HG03521 (cell line): ENCODE measurements at regions not wholly inside any gene's neighbourhood (a gene's known extent, or its start where the extent isn't known, plus 50 kb on each side); places are given as distances from the start of the nearest gene placed in this dataset.
"Not testable (repeated sequence)": the region's sequence is repeated elsewhere in the genome, so short reads cannot be mapped to it uniquely, and the experiment has no call there.

ENCODE experiments used
- ATAC-seq: cut with Tn5 transposase; IDR thresholded peaks from one replicate; pipeline ENCODE4 v1.9.1; 2021; ENCODE audit warnings: mild to moderate bottlenecking, moderate library complexity; ENCODE audit not compliant: unreplicated experiment

DNA sequence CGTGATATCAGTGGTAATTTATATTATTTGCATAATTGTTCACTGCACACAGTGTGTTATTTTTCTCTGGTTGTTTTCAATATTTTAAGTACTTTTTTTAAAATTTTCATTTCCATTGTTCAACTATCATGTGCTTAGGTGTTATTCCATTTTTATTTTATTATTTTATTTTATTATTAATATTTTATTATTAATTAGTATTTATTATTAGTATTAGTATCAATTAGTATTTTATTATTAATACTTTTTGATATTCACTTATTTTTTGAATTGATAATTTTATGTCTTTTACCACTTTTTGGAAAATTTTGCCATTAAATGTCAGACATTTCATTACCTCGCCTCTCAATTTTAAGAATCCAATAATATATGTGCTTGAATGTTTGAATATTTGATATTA, 593.8 kb upstream of the GRM3 start:
- ATAC-seq, result no peak

DNA sequence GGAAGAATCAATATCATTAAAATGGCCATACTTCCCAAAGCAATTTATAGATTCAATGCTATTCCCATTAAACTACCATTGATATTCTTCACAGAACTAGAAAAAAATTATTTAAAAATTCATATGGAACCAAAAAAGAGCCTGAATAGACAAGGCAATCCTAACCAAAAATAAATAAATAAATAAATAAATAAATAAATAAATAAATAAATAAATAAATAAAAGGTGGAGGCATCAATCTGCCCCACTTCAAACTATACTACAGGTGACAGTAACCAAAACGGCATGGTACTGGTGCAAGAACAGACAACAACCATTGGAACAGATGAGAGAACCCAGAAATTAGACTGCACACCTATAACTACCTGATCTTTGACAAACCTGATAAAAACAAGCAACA, 598.5 kb upstream of the GRM3 start:
- not testable (repeated sequence) for ATAC-seq

DNA sequence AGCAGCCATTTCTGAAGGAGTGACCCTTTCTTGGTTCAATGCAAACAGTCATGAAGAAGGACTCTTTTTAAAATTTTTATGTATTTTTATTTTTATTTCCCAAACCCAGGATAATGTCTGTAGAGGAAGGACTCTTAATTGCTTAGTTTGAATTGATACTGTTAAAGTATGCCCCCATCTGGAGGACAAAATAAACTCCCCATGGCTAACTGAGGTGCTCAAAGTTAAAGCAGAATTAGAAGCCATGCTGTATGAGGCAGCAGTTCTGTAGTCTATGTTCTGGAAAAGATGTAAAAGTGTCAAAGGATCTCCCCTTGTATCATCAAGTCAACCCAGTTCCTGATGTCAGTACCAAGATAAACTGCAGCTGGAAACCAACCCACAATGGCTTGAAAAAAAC, 617.9 kb upstream of the GRM3 start:
- no peak for ATAC-seq

DNA sequence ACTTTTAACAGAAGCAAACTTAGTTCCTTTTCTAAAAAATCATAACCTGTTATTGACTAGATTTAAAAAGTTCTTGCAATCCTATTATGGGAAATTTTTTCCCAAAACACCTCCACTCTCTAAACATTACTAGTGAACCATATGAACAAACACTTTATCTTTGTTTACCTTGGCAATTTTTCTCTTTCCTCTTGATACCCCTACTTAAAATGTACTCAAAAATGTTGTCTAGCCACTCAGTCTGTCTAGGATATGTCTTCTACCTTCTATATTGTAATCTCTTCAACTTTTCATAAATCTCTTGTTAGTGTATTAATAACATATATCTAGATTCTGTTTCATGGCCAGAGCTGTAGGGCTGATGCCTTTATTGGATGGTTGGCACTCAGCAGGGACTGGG, 630.0 kb upstream of the GRM3 start:
- no peak for ATAC-seq

DNA sequence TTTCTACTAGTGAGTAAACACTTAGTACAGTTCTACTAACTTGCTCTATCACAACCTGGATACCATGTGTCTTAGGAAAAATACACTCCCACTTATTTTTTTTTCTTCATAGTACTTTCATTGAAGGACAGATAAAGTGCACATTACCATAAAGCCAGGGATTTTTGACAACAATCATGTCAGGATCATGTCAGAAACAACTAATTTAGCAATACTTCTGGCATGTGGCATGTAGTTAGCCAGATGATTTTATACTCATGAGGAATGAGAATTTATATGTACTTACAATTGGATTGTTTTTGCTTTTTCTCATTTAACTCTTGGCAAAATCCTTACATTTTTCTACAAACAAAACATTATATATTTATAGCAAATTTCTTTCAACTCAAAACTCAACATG, 630.7 kb upstream of the GRM3 start:
- ATAC-seq, result no peak

DNA sequence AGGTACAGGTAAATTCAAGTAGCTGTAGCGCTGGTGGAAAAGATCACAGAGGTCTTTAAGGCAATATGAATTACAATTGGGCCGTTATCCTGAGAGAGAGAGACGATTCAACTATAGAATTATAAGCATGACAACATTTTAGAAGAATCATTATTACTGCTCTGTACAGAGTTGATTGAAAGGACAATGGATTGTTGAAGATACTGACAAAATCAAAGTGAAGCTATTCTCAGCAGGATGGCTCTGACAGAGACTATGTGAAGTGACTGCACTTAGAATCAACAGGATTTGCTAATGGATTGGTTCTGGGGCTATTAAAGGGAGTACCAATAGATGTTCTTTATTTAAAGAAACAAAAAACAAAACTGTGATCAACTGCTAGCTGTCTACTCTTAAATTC, 634.8 kb upstream of the GRM3 start:
- no peak for ATAC-seq

DNA sequence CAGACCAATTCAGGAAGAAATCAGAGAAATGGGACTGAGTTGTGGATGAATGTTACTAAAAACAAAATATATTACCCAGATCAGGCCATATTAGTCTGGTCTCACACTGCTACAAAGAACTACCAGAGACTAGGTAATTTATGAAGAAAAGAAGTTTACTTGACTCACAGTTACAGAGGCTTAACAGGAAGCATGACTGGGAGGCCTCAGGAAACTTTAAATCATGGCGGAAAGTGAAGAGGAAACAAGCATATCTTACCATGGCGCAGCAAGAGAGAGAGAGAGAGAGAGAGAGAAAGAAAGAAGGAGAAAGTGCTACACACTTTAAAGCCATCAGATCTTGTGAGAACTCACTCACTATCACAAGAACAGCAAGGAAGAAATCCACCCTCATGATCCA, 636.8 kb upstream of the GRM3 start:
- ATAC-seq, result no peak

DNA sequence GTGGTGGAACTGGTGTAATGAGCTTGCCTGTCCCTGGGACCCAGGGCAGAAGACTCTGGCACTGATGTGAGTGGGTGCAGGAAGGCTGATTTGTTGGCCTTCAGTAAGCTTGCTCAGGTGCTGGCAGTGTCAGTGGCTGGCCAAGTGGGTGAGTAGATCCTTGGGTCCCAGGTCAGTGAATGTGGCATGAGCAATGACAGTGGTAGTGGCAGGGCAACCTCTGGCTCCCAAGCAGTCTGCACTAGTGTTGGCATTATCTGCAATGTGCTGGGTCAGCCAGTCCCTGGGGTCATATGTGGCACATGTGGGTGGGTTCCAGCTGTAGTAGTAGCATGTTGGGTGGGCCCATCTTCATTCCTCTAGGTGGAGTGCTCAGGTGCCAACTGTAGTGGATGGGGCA, 640.9 kb upstream of the GRM3 start:
- ATAC-seq, result no peak

DNA sequence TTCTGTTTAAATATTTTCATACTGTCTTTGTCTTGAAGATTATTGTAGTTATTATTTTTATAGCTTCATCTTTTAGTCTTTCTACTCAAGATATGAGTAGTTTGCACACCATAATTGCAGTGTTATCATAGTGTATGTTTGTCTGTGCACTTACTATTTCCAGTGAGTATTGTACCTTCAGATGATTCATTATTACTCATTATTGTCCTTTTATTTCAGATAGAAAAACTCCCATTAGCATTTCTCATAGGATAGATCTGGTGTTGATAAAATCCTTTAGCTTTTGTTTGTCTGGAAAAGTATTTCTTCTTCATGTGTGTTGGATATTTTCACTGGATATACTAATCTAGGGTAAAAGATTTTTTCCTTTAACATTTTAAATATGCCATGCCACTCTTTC, 646.2 kb upstream of the GRM3 start:
- ATAC-seq, result no peak

DNA sequence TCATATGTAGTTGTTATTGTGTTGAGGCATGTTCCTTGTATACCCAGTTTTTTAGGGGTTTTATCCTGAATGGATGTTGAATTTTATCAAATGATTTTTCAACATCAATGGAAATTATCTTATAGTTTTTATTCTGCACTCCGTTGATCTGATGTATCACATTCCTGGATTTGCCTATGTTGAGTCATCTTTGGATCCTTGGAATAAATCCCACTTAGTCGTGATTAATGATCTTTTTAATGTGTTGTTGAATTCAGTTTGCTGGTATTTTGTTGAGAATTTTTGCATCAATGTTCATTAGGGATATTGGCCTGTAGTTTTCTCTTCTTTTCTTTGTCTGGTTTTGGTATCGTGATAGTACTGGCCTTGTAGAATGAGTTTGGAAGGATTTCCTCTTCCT, 648.6 kb upstream of the GRM3 start:
- no peak for ATAC-seq

DNA sequence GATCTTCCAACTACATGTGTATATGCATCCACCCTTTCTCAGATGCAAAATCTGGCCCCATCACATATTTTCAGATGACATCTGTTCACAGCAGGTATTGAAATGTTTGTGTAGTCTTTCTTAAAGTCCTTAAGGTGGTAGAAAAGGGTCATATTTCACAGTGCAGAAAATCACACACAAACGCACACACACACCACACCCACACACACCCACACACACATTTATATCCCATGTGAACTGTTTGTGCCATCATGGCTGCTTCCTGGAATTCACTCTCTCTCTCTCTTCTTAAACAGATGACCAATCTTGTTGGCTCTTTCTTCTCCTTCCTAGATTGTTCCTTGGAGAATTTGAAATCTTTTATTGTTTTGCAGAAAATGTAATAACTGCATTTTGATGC, 663.0 kb upstream of the GRM3 start:
- ATAC-seq, result no peak

DNA sequence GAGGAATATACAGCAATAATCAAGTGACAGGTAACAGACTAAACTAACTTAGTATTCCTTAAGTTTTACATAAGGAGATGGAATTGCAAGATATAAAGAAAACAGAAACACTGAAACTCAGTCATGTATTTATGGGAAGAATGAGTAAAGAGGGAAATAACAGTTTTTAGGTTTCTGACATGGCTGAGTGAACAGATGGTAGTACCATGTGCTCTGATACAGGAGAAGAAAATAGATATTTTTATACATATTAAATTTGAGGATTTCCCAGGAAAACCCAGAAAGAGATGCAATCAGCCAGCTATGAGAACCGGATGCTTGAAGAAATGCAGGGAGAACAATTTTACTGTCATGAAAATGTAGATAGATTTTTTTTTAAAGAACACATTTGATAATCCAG, 669.5 kb upstream of the GRM3 start:
- no peak for ATAC-seq

DNA sequence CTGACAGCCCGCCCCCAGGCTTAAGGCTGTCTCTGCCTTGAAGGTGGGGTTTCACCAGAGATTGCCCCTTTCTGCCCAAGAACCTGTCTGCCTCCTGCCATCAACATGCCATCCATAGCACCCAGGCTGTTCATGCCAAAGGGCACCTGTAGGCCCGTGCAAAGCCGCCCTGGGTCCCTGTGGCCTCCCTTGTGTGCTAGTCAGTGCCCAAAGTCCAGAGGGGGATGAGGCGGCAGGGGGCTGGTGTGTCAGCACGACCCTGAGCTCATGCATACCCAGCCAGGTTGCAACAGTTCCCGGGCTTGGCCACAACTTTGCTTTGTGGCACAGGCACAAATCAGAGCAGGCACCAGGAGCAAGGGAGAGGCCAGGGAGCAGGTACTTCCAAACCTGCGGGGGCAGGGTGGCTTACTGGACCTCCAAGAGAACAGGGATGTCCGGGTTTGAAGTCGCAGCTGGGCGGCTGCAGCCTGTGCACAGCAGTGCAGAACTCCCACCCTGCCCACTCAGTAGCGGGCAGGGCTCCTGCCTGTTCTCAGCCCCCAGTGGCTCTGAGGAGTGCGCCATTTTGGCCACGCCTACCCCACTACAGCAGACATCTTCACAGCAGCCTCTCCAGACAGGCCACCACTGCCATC, 671.1 kb upstream of the GRM3 start:
- no peak for ATAC-seq

DNA sequence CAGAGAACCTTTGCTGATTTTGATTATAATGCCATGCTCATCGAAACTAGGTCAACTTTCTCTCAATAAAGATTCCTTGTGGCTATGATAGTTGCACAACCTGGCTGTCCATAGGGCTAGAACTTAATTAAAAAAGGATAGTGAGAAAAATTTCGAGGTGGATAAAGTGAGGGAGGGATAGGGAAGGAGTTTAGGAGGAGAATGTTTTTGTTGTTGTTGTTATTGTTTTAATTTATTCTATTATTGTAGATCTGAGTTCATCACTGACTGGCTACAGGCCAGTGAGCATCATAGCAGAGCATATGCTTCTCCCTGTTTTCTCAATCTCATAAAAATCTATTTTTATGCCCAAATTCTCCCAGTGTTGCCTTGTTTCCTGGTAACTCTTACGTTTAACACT, 688.7 kb upstream of the GRM3 start:
- no peak for ATAC-seq

DNA sequence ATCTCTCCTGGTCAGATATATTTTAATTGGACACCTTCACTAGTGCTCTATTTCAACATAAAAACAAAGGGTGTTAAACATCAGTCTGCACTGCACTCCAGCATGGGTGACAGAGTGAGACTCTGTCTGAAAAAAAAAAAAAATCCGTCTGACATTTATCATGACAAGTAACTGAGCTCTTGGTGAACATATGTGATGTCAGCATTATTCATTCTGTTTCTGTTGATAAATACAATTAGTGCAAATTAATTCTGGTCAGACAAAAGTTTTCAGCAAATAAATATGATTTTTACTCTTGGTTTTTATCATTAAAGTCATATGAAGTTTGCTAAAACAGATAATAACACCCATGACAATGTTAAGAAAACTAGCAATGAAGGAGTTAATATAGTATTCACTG, 692.8 kb upstream of the GRM3 start:
- ATAC-seq, result no peak

DNA sequence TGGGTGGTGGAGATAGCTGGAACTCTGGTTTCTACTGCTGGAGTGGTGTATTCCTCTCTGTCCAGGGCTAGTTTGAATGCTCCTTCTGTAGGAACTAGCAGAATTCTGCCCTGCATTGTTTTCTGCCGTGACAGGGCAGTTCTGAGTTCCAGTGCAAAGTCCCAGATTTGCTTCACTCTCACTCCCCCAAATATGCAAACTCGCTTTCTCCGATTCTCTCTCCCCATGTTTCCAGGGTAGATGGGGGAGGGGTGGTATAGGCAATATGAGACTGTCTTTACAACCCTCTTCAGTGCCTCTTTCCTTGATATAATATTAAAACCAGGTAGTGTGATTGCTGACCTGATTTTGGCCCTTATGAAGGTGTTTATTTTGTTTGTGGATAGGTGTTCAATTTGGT, 693.3 kb upstream of the GRM3 start:
- no peak for ATAC-seq

DNA sequence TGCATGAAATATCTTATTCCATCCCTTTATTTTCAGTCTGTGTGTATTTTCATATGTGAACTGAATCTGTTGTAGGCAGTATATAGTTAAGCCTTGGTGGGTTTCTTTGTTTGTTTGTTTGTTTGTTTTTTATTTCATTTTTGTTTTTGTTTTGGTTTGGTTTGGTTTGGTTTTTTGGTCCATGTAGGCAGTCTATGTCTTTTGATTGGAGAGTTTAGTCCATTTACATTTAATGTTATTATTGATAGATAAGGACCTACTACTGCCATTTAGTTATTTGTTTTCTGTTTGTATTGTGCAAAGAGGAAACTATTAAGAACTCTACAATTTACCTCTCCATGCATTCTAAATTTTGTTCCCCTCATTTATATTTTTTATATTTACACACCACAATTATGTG, 695.9 kb upstream of the GRM3 start:
- no peak for ATAC-seq

DNA sequence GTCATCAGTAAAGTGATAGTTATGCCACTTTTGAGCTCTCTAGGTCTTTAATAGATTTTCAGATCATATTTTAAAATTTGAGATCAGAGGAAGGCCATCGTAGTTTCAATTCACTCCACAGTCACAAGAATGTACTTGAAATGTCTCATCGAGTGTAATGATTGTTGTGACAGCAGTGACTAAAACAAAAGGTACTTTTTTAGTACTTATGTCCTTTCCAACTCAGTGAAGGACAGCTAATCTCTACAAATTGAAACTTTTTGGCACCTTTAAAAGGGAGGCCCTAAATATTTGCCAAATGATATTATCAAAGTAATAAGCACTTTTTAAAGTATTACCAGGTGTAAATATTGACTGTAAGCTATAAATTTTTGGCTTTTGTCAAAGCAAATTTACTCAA, 702.9 kb upstream of the GRM3 start:
- no peak for ATAC-seq

DNA sequence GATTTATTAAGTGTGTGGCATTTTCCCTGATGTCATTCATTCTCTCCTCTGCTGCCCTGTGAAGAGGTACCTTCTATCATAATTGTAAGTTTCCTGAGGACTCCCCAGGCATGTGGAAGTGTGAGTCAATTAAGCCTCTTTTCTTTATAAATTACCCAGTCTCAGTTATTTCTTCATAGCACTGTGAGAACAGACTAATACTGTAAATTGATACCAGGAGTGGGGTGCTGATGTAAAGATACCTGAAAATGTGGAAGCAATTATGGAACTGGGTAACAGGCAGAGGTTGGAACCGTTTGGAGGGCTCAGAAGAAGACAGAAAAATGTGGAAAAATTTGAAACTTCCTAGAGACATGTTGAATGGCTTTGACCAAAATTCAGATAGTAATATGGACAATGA, 711.8 kb upstream of the GRM3 start:
- no peak for ATAC-seq

DNA sequence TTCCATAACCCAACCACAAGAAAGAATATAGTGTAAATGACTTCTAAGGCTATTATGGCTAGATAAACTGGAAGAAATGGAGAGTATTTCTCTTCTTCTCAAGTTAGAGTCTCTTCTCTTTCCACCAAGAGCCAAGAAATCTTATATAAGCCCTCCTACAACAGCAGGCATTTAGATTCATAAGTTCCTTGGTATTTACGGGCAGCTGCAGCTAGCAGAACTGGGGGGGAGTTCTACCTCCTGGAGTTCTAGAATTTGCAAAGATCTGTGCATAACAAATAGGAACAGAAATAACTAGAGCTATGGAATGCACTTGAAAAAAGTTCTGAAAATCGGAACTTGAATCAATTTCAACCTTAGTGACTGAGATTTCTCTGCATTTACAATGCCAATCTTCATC, 715.2 kb upstream of the GRM3 start:
- no peak for ATAC-seq

DNA sequence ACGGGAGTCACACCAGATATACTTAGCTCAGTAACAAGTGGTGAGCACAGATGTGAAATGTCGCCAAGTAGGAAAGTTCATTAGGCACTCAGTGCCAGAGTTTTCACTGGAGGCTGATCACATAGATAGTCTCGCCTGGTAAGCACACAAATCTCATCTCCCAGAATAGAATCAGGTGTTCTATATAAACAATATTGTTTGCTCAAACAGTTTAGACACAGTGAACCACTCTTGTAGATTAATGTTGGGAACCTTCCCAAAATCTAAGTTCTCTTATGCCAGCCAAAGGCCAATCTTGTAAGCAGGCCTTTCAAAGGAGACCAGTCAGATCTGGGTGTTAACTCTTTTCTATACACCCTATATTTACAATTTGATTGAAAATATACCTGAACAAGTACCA, 716.5 kb upstream of the GRM3 start:
- no peak for ATAC-seq

DNA sequence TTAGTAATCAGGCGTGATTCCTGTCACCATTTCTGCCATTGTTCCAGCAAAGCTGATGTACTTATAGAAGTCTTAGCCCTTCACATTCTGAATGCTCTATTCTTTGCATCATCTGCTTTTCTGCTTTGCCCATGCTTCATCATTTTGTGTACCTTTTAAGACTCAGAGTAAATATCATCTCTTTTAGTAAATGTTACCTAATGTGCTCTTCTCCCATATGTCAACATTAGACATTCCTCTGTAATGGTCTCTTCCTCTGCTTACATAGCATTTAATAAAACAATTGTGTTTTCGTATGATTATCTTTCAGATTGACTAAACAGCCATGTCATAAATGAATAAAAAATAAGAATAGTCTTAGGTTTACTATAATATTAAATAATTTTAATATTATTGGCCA, 719.6 kb upstream of the GRM3 start:
- no peak for ATAC-seq

DNA sequence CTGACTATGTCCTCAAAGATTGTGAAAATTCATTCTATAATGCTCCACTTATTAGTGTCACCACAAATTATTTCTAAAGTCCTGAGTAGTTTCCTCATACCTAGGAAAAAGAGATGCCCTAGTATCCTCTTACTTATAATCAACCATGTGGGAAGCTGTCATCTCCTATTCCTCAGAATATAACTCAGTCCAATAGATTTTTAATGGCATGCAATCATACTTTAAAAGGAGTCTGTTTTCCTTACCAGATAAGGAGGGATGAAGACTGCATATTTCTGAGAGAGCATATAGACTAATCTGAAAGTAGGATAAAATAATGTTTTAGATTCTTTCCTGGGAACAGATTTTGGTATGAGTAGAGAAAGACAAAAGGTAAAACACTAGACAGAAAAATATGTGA, 727.7 kb upstream of the GRM3 start:
- ATAC-seq, result no peak

DNA sequence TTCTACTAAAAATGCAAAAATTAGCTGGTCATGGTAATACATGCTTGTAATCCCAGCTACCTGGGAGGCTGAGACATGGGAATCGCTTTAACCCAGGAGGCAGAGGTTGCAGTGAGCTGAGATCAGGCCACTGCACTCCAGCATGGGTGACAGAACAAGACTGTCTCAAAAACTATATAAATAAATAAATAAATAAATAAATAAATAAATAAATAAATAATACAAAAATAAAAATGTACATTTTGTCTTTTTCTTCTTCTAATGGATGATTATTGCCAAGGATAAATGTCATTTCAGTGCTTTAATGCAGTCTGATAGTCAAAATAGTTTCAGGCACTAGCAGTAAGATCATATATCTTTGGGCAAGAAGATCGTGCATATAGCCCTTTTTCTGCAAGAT, 727.6 kb upstream of the SEMA3D start:
- no peak for ATAC-seq
